Activated CD4-positive, alpha-beta T cell treated with anti-CD3 and anti-CD28 coated beads, Interleukin-2, amount 50 U/mL, for 48 hours (primary cell): ENCODE measurements at regions not wholly inside any gene's neighbourhood (a gene's known extent, or its start where the extent isn't known, plus 50 kb on each side); places are given as distances from the start of the nearest gene placed in this dataset.
"Not testable (repeated sequence)": the region's sequence is repeated elsewhere in the genome, so short reads cannot be mapped to it uniquely, and the experiment has no call there.

Experiments
- DNase-seq, 2 experiments: peaks; one replicate each; pipeline ENCODE4 v3.0.0-alpha.2; 2020

DNA sequence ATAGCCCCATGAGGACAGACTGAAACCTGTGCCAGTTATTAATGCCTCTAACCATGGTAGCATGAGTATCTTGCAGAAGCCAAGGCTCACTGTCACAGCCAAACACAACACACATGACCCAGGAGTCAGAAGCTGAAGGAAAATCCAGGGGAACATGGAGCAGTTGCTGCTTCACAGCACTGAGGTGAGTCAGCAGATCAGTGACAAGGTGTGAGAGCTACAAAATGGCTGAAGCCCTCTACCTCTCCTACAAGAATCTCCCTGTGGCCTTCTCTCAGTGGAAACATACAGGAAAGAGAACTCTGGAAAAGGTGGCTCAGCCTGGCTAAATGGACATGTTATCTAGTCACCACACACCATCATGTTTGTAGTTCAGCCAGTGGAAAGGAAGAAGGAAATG is 93.5 kb downstream of the NAB1 start:
- no peak for DNase-seq

DNA sequence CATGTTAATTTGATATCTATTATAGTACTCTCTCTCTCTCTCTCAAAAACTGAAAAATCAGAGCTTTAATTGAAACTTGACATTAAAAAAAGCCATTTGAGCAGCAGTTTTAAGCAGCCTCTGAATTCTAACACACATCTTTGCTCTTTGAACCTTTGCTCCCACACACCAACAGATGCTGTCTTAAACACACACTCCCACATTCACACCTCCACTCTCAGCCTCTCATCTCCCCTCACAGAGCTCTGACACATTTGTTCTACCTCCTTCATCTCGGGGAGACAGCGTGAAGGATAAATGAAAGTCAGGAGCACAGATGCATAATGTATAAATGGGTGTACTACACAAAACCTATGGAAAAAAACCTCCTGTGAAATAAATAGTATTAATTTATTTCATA is 95.2 kb downstream of the NAB1 start:
- DNase-seq, result no peak

GRCh38 chr2:190746971-190747761 is 98.3 kb downstream of the NAB1 start:
- no peak for DNase-seq

DNA sequence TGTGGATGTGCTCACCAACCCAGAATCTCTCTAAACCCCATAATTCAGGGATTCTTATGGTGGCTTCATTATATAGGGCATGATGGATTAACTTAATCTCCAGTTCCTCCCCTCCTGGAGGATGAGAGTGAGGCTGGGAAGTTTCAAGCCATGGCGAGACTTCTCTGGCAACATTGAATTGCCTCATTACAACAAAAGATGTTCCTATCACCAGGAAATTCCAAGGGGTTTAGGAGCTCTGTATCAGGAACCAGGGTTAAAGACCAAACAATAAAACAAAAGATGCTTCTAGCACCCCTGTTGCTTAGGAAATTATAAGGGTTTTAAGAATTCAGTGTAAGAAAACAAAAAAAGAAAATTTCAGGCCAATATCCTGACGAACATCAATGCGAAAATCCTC is 100.1 kb downstream of the NAB1 start:
- no peak for DNase-seq

DNA sequence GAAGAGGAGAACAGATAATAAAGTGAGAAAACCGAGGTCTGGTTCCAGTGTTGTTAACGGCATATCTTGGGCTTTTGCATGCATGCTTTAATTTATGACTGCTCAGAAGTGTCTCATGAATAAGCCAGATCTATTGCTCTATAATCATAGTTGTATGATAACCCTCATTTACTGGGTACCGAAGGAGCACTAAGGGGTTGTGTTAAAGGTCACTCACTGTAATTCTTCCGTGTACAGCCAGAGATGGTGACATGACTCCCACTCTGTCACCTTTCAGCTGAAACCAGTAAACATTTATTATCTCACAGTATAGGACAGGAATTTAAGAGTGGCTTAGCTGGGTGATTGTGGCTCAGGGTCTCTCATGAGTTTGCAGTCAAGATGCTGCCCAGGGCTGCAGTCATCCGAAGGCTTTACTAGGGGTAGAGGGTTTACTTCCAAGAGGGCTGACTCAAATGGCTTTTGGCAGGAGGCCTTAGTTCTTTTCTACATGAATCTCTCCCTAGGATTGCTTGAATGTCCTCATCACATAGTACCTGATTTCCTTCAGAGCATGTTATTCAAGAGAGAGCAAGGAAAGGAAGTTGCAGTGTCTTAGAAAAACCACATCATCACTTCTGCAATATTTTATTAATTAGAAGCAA is 107.0 kb downstream of the NAB1 start:
- DNase-seq, result no peak

DNA sequence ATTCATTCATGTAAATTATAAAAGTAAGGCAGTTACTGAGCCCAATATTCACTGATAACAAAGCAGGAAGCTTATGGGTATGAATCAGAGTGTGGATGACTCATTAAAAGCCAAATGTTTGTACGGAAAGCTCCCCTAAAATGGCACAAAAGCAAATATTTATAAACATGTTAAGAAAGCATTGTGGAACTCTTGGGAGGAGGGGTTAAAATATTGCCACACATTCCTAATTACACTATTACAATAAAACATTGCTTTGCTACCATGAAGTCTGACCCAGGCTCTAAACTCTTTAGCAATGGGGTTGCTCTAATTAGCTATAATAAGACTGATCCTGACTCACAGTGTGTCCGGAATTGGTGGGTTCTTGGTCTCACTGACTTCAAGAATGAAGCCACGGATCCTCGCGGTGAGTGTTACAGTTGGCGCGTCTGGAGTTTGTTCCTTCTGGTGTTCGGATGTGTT is 110.9 kb downstream of the NAB1 start:
- no peak for DNase-seq

- DNase-seq, result not testable (repeated sequence)
These were observed 111.7 kb downstream of the NAB1 start for GRCh38 chr2:190760353-190761150.

- DNase-seq, result not testable (repeated sequence)
These were observed 112.3 kb downstream of the NAB1 start for GRCh38 chr2:190761216-190761615.

- no peak for DNase-seq
These were observed 113.7 kb downstream of the NAB1 start for GRCh38 chr2:190762566-190762965.

- DNase-seq, result no peak
These were observed 114.2 kb downstream of the NAB1 start for GRCh38 chr2:190763100-190763499.

- peak in 1 of 2 experiments; percentile 41 for DNase-seq
These were observed 115.1 kb downstream of the NAB1 start for GRCh38 chr2:190763901-190764514.

- no peak for DNase-seq
These were observed 115.0 kb upstream of the GLS start for GRCh38 chr2:190765386-190766173.

DNA sequence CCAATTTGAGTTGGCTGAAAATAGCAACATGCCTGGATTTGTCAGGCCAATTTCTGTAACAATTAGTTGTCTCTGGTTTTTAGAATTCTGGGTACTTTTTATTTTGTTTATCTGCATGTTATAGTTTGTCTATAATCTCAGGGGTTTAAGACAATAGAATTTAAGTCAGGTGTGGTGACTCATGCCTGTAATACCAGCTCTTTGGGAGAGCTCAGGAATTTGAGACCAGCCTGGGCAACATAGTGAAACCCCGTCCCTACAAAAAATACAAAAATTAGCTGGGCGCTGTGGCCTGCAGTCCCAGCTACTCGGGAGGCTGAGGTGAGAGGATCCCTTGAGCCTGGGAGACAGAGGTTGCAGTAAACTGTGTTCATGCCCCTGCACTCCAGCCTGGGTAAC is 114.4 kb upstream of the GLS start:
- DNase-seq, result no peak

DNA sequence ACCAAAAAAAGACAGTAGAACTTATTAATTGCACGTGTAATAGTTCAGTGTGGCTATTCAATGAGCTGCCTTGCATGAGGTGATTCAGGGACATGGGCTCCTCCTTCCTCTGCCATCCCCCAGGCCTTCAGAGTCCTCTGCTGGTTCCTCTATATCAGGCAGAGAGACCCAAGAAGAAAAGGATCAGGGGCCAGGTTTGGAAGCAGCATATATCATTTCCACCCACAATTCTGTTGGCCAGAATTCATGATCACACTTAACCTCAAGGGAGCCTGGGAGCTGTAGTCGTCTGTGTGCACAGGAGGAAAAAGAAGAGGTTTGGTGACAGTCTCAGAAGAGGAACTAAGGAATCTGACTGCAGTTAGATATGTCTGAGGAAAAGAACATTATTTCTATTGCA is 114.0 kb upstream of the GLS start:
- no peak for DNase-seq

- no peak for DNase-seq
These were observed 112.8 kb upstream of the GLS start for GRCh38 chr2:190767821-190768220.

- no peak for DNase-seq
These were observed 111.4 kb upstream of the GLS start for GRCh38 chr2:190769258-190769657.

GRCh38 chr2:190771726-190772125 is 108.9 kb upstream of the GLS start:
- DNase-seq, result no peak

DNA sequence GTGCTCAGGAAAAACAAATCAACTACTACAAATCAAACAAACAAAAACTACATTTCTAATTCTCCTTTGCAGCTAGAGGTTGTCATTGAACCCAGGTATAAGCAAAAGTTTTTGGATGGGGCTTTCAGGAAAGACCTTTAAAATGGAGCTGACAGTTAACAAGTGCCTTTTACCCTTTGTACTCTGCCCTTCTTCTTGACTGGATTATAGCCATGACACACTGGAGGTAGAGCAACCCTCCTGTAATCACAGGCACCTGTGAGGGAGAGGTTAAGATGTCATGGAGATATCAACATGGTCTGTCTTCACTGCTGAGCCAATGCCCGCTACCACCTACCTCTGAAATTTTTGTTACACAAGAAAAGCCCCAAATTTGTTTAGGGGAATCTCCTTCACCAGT is 100.0 kb upstream of the GLS start:
- no peak for DNase-seq

- DNase-seq, result peak; percentile 46 to 64
These were observed 98.9 kb upstream of the GLS start for GRCh38 chr2:190781604-190782198.

DNA sequence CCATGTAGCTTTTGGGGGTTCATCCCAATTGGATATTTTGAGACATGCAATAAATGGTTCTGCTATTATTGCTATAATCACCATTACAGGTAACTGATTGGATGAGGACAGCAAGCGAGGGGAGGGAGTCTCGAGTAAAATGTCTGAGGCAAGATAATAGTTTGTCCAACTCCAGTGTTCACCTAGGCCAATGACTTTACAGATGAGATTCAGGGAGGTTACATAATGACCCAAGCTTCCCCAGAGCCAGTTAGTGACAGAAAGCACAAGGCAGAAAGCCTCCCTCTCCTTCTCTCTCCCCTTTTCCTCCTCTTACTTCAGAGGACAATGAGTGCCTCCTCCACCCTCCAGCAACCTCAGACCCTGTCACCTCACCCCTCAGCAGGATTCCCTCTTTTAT is 98.4 kb upstream of the GLS start:
- no peak for DNase-seq

DNA sequence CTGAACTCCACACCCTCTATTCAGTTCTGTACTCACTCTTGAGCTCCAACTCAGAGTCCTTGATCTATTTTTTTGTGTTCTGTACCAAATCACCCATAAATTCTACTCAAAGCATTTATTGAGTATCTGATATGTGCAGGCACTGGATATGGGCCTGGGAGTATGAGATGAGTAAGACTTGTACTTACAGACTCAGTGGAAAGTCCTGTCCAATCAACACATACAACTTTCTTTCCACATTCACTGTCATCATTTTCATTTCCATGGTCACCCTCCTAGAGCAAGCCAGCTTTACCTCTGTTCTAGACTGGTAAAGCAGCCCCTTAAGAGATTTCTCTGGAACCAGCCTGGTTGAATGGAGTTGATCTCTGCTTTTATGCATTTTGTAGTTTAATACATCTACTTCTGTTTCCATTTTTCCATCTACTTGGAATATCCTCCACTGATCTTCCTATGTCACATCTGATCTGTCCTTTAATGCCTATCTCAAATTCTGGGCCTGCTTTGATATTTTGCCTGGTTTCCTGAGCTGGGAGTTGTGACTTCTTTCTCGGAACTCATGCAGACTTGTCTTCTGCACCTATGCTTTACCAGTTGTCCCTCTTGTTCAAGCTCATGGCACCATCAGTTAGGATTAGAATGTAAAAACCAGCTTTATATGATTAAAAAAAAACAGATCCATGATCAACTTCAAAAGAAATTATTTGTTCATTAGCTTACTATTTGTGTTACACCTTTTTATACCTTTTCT is 96.9 kb upstream of the GLS start:
- DNase-seq, result no peak
